A549 (cell line): ENCODE measurements at regions not wholly inside any gene's neighbourhood (a gene's known extent, or its start where the extent isn't known, plus 50 kb on each side); places are given as distances from the start of the nearest gene placed in this dataset.

Source experiments
- CEBPB ChIP-seq, 2 experiments: fragments of >200 bp in 1 of 2; sonication (Bioruptor Twin) in 1 of 2; formaldehyde crosslinking in 1 of 2; IDR thresholded peaks; 2 replicates each; pipeline ENCODE4 v1.6.1; 2012 to 2016
- CTCF ChIP-seq: fragments of >200 bp; sonication (Bioruptor Twin); formaldehyde crosslinking; IDR thresholded peaks from 3 replicates; pipeline ENCODE4 v1.5.1; 2016
- HMGXB4 ChIP-seq: fragments of 250-450 bp; sonication (Bioruptor Pico); IDR thresholded peaks from 2 replicates; pipeline ENCODE4 v1.5.0; 2021; ENCODE audit warnings: mild to moderate bottlenecking, moderate library complexity, borderline replicate concordance
- HOXA7 ChIP-seq: fragments of 250-450 bp; sonication (Bioruptor Pico); IDR thresholded peaks from 2 replicates; pipeline ENCODE4 v1.5.0; 2020; ENCODE audit warnings: mild to moderate bottlenecking, moderate library complexity
- NR3C1 ChIP-seq: fragments of >200 bp; sonication (Bioruptor Twin); formaldehyde crosslinking; IDR thresholded peaks from 3 replicates; pipeline ENCODE4 v1.6.1; 2017
- PBX3 ChIP-seq: IDR thresholded peaks from 2 replicates; pipeline ENCODE4 v1.6.1; 2012
- POLR2A ChIP-seq: IDR thresholded peaks from 2 replicates; pipeline ENCODE4 v1.6.1; 2012; ENCODE audit warnings: mild to moderate bottlenecking, low read length
- REST ChIP-seq: fragments of 200-600 bp; sonication (generic); IDR thresholded peaks from 2 replicates; pipeline ENCODE4 v1.6.1; 2016; ENCODE audit warnings: antibody characterized with exemption, mild to moderate bottlenecking, moderate library complexity
- TP53 ChIP-seq: fragments of 250-450 bp; sonication (Bioruptor Pico); IDR thresholded peaks from 2 replicates; pipeline ENCODE4 v1.5.0; 2021; ENCODE audit warnings: mild to moderate bottlenecking, moderate library complexity

GRCh38 chr15:25536801-25537611 is 98.2 kb upstream of the UBE3A start:
- TF ChIP-seq CTCF (no peak), HMGXB4 (CRISPR knock-in tag) (no peak), POLR2A (no peak), CEBPB (IDR thresholded peaks at IDR 0.05) (no peak), HOXA7 (CRISPR knock-in tag) (no peak), PBX3 (no peak), NR3C1 (no peak), REST (no peak), TP53 (no peak)
